Endothelial cell of umbilical vein (primary cell): ENCODE measurements at regions not wholly inside any gene's neighbourhood (a gene's known extent, or its start where the extent isn't known, plus 50 kb on each side); places are given as distances from the start of the nearest gene placed in this dataset.

Experiments used
- BruUV-seq: library from RNA; stranded (reverse); fragments of 400-500 nt; replicated peaks from 2 replicates; lab custom pipeline; 2021; lab: Mats Ljungman, UMichigan
- CTCF ChIA-PET: fragments of 300-600, 350-600 bp; sonication (Branson Sonifier 250); formaldehyde crosslinking; loops from one replicate; lab custom pipeline; 2021; ENCODE audit warnings: antibody characterized with exemption, inconsistent platforms; lab: Charles Lee
- POLR2A ChIA-PET: fragments of 300-600, 350-600 bp; sonication (Branson Sonifier 250); formaldehyde crosslinking; loops from one replicate; lab custom pipeline; 2021; ENCODE audit warnings: antibody characterized with exemption, inconsistent platforms; lab: Charles Lee
- DNase-seq: peaks from one replicate; pipeline ENCODE4 v3.0.0-alpha.2; 2011; ENCODE audit warnings: low read depth, low spot score
- FAIRE-seq: peaks from 2 replicates; lab custom pipeline; 2011; peaks lifted over from hg19 to GRCh38; lab: Jason Lieb, UNC
- H2AFZ ChIP-seq: 2 replicates; pipeline ENCODE4 v1.6.0; 2012; ENCODE audit warnings: low read depth, low read length, control low read depth, inconsistent platforms
- H3K27ac ChIP-seq: 2 replicates; pipeline ENCODE4 v1.5.1; 2011; ENCODE audit warnings: low read depth, mild to moderate bottlenecking, control low read depth, low read length, moderate library complexity; ENCODE audit not compliant: insufficient read depth
- H3K27me3 ChIP-seq, 2 experiments: 2 replicates each; pipeline versions ENCODE4 v1.6.0 to v1.6.1; 2011; ENCODE audit warnings: low read length in 2 of 2, mixed read lengths in 1 of 2; ENCODE audit not compliant: control insufficient read depth in 2 of 2, insufficient read depth in 2 of 2
- H3K36me3 ChIP-seq, 2 experiments: 2 replicates in 1 of 2; 3 replicates in 1 of 2; pipeline ENCODE4 v1.5.1; 2011; ENCODE audit warnings: low read length in 2 of 2, mild to moderate bottlenecking in 1 of 2, moderate library complexity in 1 of 2; ENCODE audit not compliant: control insufficient read depth in 2 of 2, insufficient read depth in 2 of 2; ENCODE audit errors: extremely low read depth in 1 of 2
- H3K4me1 ChIP-seq: 3 replicates; pipeline ENCODE4 v1.5.1; 2011; ENCODE audit warnings: mild to moderate bottlenecking, low read length; ENCODE audit not compliant: control insufficient read depth, insufficient read depth; ENCODE audit errors: extremely low read depth
- H3K4me2 ChIP-seq: 2 replicates; pipeline ENCODE4 v1.6.1; 2011; ENCODE audit warnings: low read length, control low read depth, mixed read lengths; ENCODE audit not compliant: insufficient read depth
- H3K4me3 ChIP-seq, 3 experiments: fragments of 200-600 bp in 1 of 3; sonication (generic), shearing (Covaris generic) in 1 of 3; replicated peaks in 1 of 3; 2 replicates each; pipeline ENCODE4 v1.5.1; 2011 to 2016; ENCODE audit warnings: control low read depth in 3 of 3, low read length in 3 of 3, mild to moderate bottlenecking in 2 of 3, inconsistent platforms in 1 of 3, low read depth in 1 of 3, moderate library complexity in 1 of 3; ENCODE audit not compliant: insufficient read depth in 1 of 3
- H3K79me2 ChIP-seq: 2 replicates; pipeline ENCODE4 v1.6.0; 2012; ENCODE audit warnings: low read length, inconsistent platforms; ENCODE audit not compliant: control insufficient read depth, insufficient read depth
- H3K9ac ChIP-seq: replicated peaks from 2 replicates; pipeline ENCODE3; 2011; ENCODE audit warnings: low read length, control low read depth; ENCODE audit not compliant: insufficient read depth; ENCODE audit errors: extremely low read depth
- H3K9me1 ChIP-seq: replicated peaks from 3 replicates; pipeline ENCODE4 v1.6.0; 2011; ENCODE audit warnings: mild to moderate bottlenecking, low read length; ENCODE audit not compliant: control insufficient read depth, insufficient read depth; ENCODE audit errors: extremely low read depth
- H3K9me3 ChIP-seq: replicated peaks from 2 replicates; pipeline ENCODE4 v1.5.1; 2012; ENCODE audit warnings: low read length, inconsistent platforms; ENCODE audit not compliant: control insufficient read depth, insufficient read depth
- H4K20me1 ChIP-seq: replicated peaks from 2 replicates; pipeline ENCODE3; 2011; ENCODE audit warnings: mild to moderate bottlenecking, low read length; ENCODE audit not compliant: control insufficient read depth, insufficient read depth; ENCODE audit errors: extremely low read depth
- CTCF ChIP-seq, 2 donors: IDR thresholded peaks; 1 replicate in 1 of 2; 2 replicates in 1 of 2; pipeline ENCODE4 v1.5.1; 2011; ENCODE audit warnings: low read length in 2 of 2, mild to moderate bottlenecking in 2 of 2, moderate library complexity in 2 of 2, control low read depth in 1 of 2, inconsistent platforms in 1 of 2, low read depth in 1 of 2; ENCODE audit not compliant: insufficient read depth in 1 of 2; ENCODE audit errors: extremely low read depth in 1 of 2
- EZH2 ChIP-seq: IDR thresholded peaks from 2 replicates; pipeline ENCODE4 v1.6.1; 2012; ENCODE audit warnings: borderline replicate concordance, low read depth, mild to moderate bottlenecking, moderate library complexity, low read length, inconsistent platforms; ENCODE audit not compliant: severe bottlenecking
- FOS ChIP-seq: IDR thresholded peaks from 2 replicates; pipeline ENCODE4 v1.6.1; 2011; ENCODE audit warnings: mild to moderate bottlenecking, low read length, moderate library complexity, borderline replicate concordance; ENCODE audit not compliant: insufficient read depth
- GATA2 ChIP-seq: IDR thresholded peaks from 2 replicates; pipeline ENCODE4 v1.7.0; 2011; ENCODE audit warnings: low read depth, mild to moderate bottlenecking, moderate library complexity, mixed read lengths, low read length; ENCODE audit not compliant: insufficient read length, insufficient read depth
- JUN ChIP-seq: IDR thresholded peaks from 2 replicates; pipeline ENCODE4 v1.6.1; 2011; ENCODE audit warnings: borderline replicate concordance, low read depth; ENCODE audit not compliant: insufficient read length, insufficient read depth
- MAX ChIP-seq: IDR thresholded peaks from 2 replicates; pipeline ENCODE4 v1.6.1; 2011; ENCODE audit not compliant: insufficient read depth, insufficient read length
- MYC ChIP-seq: IDR thresholded peaks from one replicate; pipeline ENCODE4 v1.6.1; 2011; ENCODE audit warnings: mild to moderate bottlenecking, low read depth, low read length
- POLR2A ChIP-seq: IDR thresholded peaks from 2 replicates; pipeline ENCODE4 v1.6.1; 2012; ENCODE audit warnings: low read depth, mild to moderate bottlenecking, control low read depth, low read length
- POLR2AphosphoS5 ChIP-seq: IDR thresholded peaks from 2 replicates; pipeline ENCODE4 v1.6.1; 2012; ENCODE audit warnings: low read depth, mild to moderate bottlenecking, control low read depth, low read length, moderate library complexity; ENCODE audit not compliant: insufficient read depth
- dilution Hi-C: fragments of 300-500 bp; cut with MboI; formaldehyde crosslinking; loops from one replicate; pipeline ENCODE4 v1.15.0; 2019; ENCODE audit warnings: low sequenced_read_pairs; ENCODE audit not compliant: extremely low pct_ligation_motif_present
- intact Hi-C: fragments of 100-400 bp; cut with micrococcal nuclease; formaldehyde crosslinking; loops from one replicate; pipeline ENCODE4 v1.10.0; 2022

- H3K4me1 ChIP-seq, result no peaks in the 10 kb centered on the region
- H3K9ac ChIP-seq, result no peak overlapping the region
- H3K36me3 ChIP-seq, result no peaks in the 10 kb centered on the region
- FAIRE-seq, result no peak
- H3K27me3 ChIP-seq, result no peaks in the 10 kb centered on the region
- CTCF ChIA-PET, result interaction anchor here (1.4 to 2.6 kb wide), 2 partner anchors 11 to 15 kb away, joined by 3 to 12 read pairs; no protein-coding TSS in a partner anchor
- no peak overlapping the region for H3K27ac ChIP-seq
- H2AFZ ChIP-seq, result no peak overlapping the region
- dilution Hi-C loops (no loop called here), intact Hi-C loops (no loop called here)
- no peaks in the 10 kb centered on the region for H3K9me1 ChIP-seq
- H3K79me2 ChIP-seq, result no peaks in the 10 kb centered on the region
- no peaks in the 10 kb centered on the region for H3K9me3 ChIP-seq
- H3K4me3 ChIP-seq, result no peak overlapping the region
- POLR2A ChIA-PET, result no interaction called here
- no peak for DNase-seq
- TF ChIP-seq EZH2 (no peak), JUN (no peak), CTCF (IDR thresholded peaks at IDR 0.05; ENCODE audit: extremely low read depth in 1 of 2, insufficient read depth in 1 of 2, low read depth in 1 of 2, low read length in 2 of 2) (no peak), GATA2 (no peak), POLR2AphosphoS5 (no peak), POLR2A (no peak), MAX (no peak), MYC (no peak), FOS (no peak)
- BruUV-seq, result no TSS peak
- no peaks in the 10 kb centered on the region for H4K20me1 ChIP-seq
- no peak overlapping the region for H3K4me2 ChIP-seq
These were observed 213.1 kb downstream of the NHLRC3 start for GRCh38 chr13:39251340-39251739.
